KMS-11 (cell line): ENCODE measurements at regions not wholly inside any gene's neighbourhood (a gene's known extent, or its start where the extent isn't known, plus 50 kb on each side); places are given as distances from the start of the nearest gene placed in this dataset.

Experiments used
- H2AFZ ChIP-seq: fragments of 200-600 bp; sonication (generic); 2 replicates; pipeline ENCODE4 v1.6.1; 2016; ENCODE audit warnings: antibody characterized with exemption, mixed run types, low read depth
- H3K27ac ChIP-seq: fragments of 200-600 bp; sonication (generic); 2 replicates; pipeline ENCODE4 v1.6.1; 2016; ENCODE audit warnings: mild to moderate bottlenecking, mixed run types
- H3K27me3 ChIP-seq: fragments of 200-600 bp; sonication (generic); 2 replicates; pipeline ENCODE4 v1.6.1; 2017; ENCODE audit warnings: mild to moderate bottlenecking, low read depth, mixed run types, moderate library complexity; ENCODE audit not compliant: insufficient read depth
- H3K36me3 ChIP-seq: fragments of 200-600 bp; sonication (generic); 2 replicates; pipeline ENCODE4 v1.6.1; 2017; ENCODE audit warnings: mild to moderate bottlenecking, mixed run types; ENCODE audit not compliant: insufficient read depth
- H3K4me1 ChIP-seq: fragments of 200-600 bp; sonication (generic); 2 replicates; pipeline ENCODE4 v1.6.1; 2016; ENCODE audit warnings: mild to moderate bottlenecking, low read depth, mixed run types; ENCODE audit not compliant: poor library complexity, severe bottlenecking
- H3K4me2 ChIP-seq: fragments of 200-600 bp; sonication (generic); 2 replicates; pipeline ENCODE4 v1.7.0; 2016; ENCODE audit warnings: mild to moderate bottlenecking, mixed run types
- H3K4me3 ChIP-seq: fragments of 200-600 bp; sonication (generic); IDR thresholded peaks from 2 replicates; pipeline ENCODE4 v1.6.1; 2017; ENCODE audit warnings: low read depth, low read length, mixed read lengths; ENCODE audit not compliant: insufficient read depth
- H3K79me2 ChIP-seq: fragments of 200-600 bp; sonication (generic); 2 replicates; pipeline ENCODE4 v1.6.1; 2016; ENCODE audit warnings: low read depth, mixed run types; ENCODE audit not compliant: insufficient read depth
- H3K9ac ChIP-seq: fragments of 200-600 bp; sonication (generic); 2 replicates; pipeline ENCODE4 v1.6.1; 2016; ENCODE audit warnings: mild to moderate bottlenecking, mixed run types
- H4K20me1 ChIP-seq: fragments of 200-600 bp; sonication (generic); 2 replicates; pipeline ENCODE4 v1.6.1; 2016; ENCODE audit warnings: mild to moderate bottlenecking, mixed run types; ENCODE audit not compliant: insufficient read depth
- CTCF ChIP-seq: fragments of 200-600 bp; sonication (generic); conservative IDR thresholded peaks from 2 replicates; pipeline ENCODE4 v1.6.1; 2017; ENCODE audit warnings: low read depth, mild to moderate bottlenecking, antibody characterized with exemption, low read length, moderate library complexity, mixed read lengths

GRCh38 chr6:9095729-9096128, 660.4 kb upstream of the SLC35B3 start:
- no peaks in the 10 kb centered on the region for H3K36me3 ChIP-seq

GRCh38 chr6:9095137-9095536, 659.8 kb upstream of the SLC35B3 start:
- Histone ChIP-seq H3K4me2 (no peak overlapping the region), H3K27ac (no peak overlapping the region), H4K20me1 (no peaks in the 10 kb centered on the region), H2AFZ (no peak overlapping the region), H3K4me1 (no peaks in the 10 kb centered on the region), H3K79me2 (no peaks in the 10 kb centered on the region), H3K4me3 (no peak overlapping the region), H3K27me3 (no peaks in the 10 kb centered on the region), H3K9ac (no peak overlapping the region), H3K36me3 (no peaks in the 10 kb centered on the region)
- no peak for TF ChIP-seq CTCF

More at GRCh38 chr6:9095729-9096128, 660.4 kb upstream of the SLC35B3 start:
- no peak overlapping the region for H3K27ac ChIP-seq
- no peak overlapping the region for H3K9ac ChIP-seq
- no peaks in the 10 kb centered on the region for H3K4me1 ChIP-seq
- no peak for TF ChIP-seq CTCF
- no peaks in the 10 kb centered on the region for H3K79me2 ChIP-seq
- H2AFZ ChIP-seq: no peak overlapping the region
- no peaks in the 10 kb centered on the region for H4K20me1 ChIP-seq
- H3K27me3 ChIP-seq: no peaks in the 10 kb centered on the region
- H3K4me3 ChIP-seq: no peak overlapping the region
- no peak overlapping the region for H3K4me2 ChIP-seq

GRCh38 chr6:9089724-9090123, 654.4 kb upstream of the SLC35B3 start:
- H3K4me1 ChIP-seq: no peaks in the 10 kb centered on the region
- H4K20me1 ChIP-seq: no peaks in the 10 kb centered on the region

DNA sequence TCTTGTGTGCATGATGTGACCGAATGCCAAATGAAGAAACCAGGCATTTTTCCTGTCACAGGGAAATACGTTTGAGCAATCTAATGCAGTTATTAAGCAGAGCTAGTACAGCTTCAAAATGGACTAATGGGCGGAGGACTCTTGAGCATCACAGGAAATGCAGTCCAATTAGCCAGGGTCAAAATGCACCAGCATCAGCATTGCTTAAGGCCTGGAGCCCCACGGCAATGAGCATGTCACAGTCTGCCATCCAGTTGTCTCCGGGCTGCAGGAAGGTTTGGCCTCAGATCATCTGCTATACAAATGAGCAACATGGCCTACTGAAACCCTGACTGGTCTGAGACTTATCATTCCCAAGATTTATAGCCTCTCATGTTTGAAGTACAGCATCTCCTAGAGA, 652.1 kb upstream of the SLC35B3 start:
- no peaks in the 10 kb centered on the region for H3K79me2 ChIP-seq
- TF ChIP-seq CTCF: no peak
- no peaks in the 10 kb centered on the region for H3K4me1 ChIP-seq
- H3K9ac ChIP-seq: no peak overlapping the region
- H3K27ac ChIP-seq: no peak overlapping the region
- H3K36me3 ChIP-seq: no peaks in the 10 kb centered on the region
- no peaks in the 10 kb centered on the region for H4K20me1 ChIP-seq
- no peak overlapping the region for H3K4me3 ChIP-seq
- no peaks in the 10 kb centered on the region for H3K27me3 ChIP-seq
- no peak overlapping the region for H2AFZ ChIP-seq
- H3K4me2 ChIP-seq: no peak overlapping the region

More at GRCh38 chr6:9089724-9090123, 654.4 kb upstream of the SLC35B3 start:
- Histone ChIP-seq H3K9ac (no peak overlapping the region), H3K4me2 (no peak overlapping the region), H3K79me2 (no peaks in the 10 kb centered on the region), H3K36me3 (no peaks in the 10 kb centered on the region), H2AFZ (no peak overlapping the region), H3K4me3 (no peak overlapping the region), H3K27me3 (no peaks in the 10 kb centered on the region), H3K27ac (no peak overlapping the region)
- no peak for TF ChIP-seq CTCF

GRCh38 chr6:9086331-9086730, 651.0 kb upstream of the SLC35B3 start:
- Histone ChIP-seq H3K27ac (no peak overlapping the region), H3K4me3 (no peak overlapping the region), H3K4me1 (no peaks in the 10 kb centered on the region), H2AFZ (no peak overlapping the region), H3K79me2 (no peaks in the 10 kb centered on the region), H3K9ac (no peak overlapping the region), H4K20me1 (no peaks in the 10 kb centered on the region), H3K4me2 (no peak overlapping the region), H3K27me3 (no peaks in the 10 kb centered on the region), H3K36me3 (no peaks in the 10 kb centered on the region)
- no peak for TF ChIP-seq CTCF
